K562 (cell line): ENCODE measurements at regions not wholly inside any gene's neighbourhood (a gene's known extent, or its start where the extent isn't known, plus 50 kb on each side); places are given as distances from the start of the nearest gene placed in this dataset.

ENCODE experiments used
- EGR1 ChIP-seq: fragments of 450-650 bp; conservative IDR thresholded peaks from 2 replicates; pipeline ENCODE4 v1.6.1; 2017; ENCODE audit warnings: mild to moderate bottlenecking
- TARDBP ChIP-seq: fragments of 450-650 bp; IDR thresholded peaks from 2 replicates; pipeline ENCODE4 v1.6.1; 2016

GRCh38 chr14:48526307-48526706, 850.9 kb upstream of the MDGA2 start:
- TF ChIP-seq TARDBP, result no peak
- no peak for TF ChIP-seq EGR1
